IPS DF 6.9 (cell line): ENCODE measurements at regions not wholly inside any gene's neighbourhood (a gene's known extent, or its start where the extent isn't known, plus 50 kb on each side); places are given as distances from the start of the nearest gene placed in this dataset.

Experiments used
- DNase-seq: peaks from one replicate; pipeline ENCODE4 v3.0.0-alpha.2; 2013; ENCODE audit warnings: low read depth, low spot score
- H3K27ac ChIP-seq: one replicate; pipeline ENCODE4 v1.5.1; 2013; ENCODE audit warnings: low read length, control low read depth
- H3K27me3 ChIP-seq: 2 replicates; pipeline ENCODE4 v1.6.1; 2013; ENCODE audit warnings: mild to moderate bottlenecking, low read length; ENCODE audit not compliant: control insufficient read depth, insufficient read depth
- H3K36me3 ChIP-seq: 2 replicates; pipeline ENCODE4 v1.6.1; 2013; ENCODE audit warnings: low read length; ENCODE audit not compliant: control insufficient read depth, insufficient read depth
- H3K4me1 ChIP-seq: 2 replicates; pipeline ENCODE4 v1.6.1; 2013; ENCODE audit warnings: low read length; ENCODE audit not compliant: control insufficient read depth, insufficient read depth
- H3K4me3 ChIP-seq: 2 replicates; pipeline ENCODE4 v1.5.1; 2013; ENCODE audit warnings: mild to moderate bottlenecking, low read length
- H3K9me3 ChIP-seq: 2 replicates; pipeline ENCODE4 v1.6.1; 2013; ENCODE audit warnings: low read length, inconsistent platforms; ENCODE audit not compliant: control insufficient read depth, insufficient read depth
- WGBS: extraction: QIAGEN DNeasy Blood & Tissue Kit; methylation state at CpG from one replicate; pipeline ENCODE4 v1.1.7; 2013; ENCODE audit warnings: mixed read lengths, missing lambda C conversion rate; ENCODE audit not compliant: insufficient read length, insufficient coverage; 5-methylcytosine and 5-hydroxymethylcytosine counted together

GRCh38 chr10:131640045-131640644, 260.7 kb upstream of the PPP2R2D start:
- Histone ChIP-seq H3K9me3 (peaks cover 6% of the 10 kb centered on the region), H3K4me3 (no peak overlapping the region), H3K4me1 (no peaks in the 10 kb centered on the region; the same call in 1 of the 2 replicates), H3K27me3 (no peaks in the 10 kb centered on the region), H3K36me3 (no peaks in the 10 kb centered on the region), H3K27ac (no peak overlapping the region)
- no CpG with 5 or more reads among the region's 2 CpGs for WGBS
- DNase-seq = no peak

- Histone ChIP-seq H3K27ac (no peak overlapping the region), H3K4me3 (no peak overlapping the region), H3K4me1 (no peaks in the 10 kb centered on the region; the same call in 1 of the 2 replicates), H3K27me3 (no peaks in the 10 kb centered on the region), H3K9me3 (peaks cover 4% of the 10 kb centered on the region), H3K36me3 (no peaks in the 10 kb centered on the region)
- no CpG with 5 or more reads among the region's 4 CpGs for WGBS
- no peak for DNase-seq
Measured at GRCh38 chr10:131641231-131641630, 259.6 kb upstream of the PPP2R2D start.

DNA sequence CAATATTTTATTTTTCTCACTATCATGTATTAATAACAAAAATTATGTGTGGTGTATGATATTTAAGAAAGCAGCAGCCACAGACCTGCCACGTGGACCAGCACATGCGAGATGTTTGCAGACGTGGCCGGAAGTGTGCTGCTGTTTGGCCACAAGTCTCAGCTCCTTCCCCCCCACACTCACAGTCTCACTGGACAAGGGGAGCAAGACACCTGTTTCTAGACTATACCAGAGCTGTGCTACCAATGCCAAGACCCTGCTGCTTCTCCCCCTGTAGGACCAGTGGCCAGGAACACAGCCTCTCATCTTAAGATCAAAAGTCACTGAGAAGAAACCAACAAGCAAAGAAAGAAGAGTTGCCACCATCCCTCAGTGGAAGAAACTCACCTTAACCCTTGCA, 258.9 kb upstream of the PPP2R2D start:
- Histone ChIP-seq H3K27ac (no peak overlapping the region), H3K9me3 (peaks cover 4% of the 10 kb centered on the region), H3K4me1 (no peaks in the 10 kb centered on the region; the same call in 1 of the 2 replicates), H3K27me3 (no peaks in the 10 kb centered on the region), H3K36me3 (no peaks in the 10 kb centered on the region), H3K4me3 (no peak overlapping the region)
- DNase-seq = no peak
- no CpG with 5 or more reads among the region's 4 CpGs for WGBS

DNA sequence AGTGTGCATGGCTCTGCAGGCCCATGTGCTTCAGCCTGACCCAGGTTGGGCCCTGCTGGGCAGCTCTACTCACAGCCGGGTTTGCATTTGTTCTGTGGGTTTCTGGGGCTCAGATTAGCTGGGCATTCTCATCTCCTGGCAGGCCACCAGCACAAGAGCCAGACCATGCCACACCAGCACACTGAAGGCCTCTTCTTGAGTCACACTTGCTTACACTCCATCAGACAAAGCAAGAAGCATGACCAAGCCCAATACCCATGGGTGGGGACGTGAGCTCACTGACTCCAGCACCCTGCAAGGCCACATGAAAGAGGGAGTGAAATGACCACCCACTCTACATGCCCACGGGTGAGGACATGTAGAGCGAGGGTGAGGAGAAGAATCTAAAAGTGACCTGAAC, 257.8 kb upstream of the PPP2R2D start:
- Histone ChIP-seq H3K27ac (no peak overlapping the region), H3K4me1 (no peaks in the 10 kb centered on the region; the same call in 1 of the 2 replicates), H3K27me3 (no peaks in the 10 kb centered on the region), H3K36me3 (no peaks in the 10 kb centered on the region), H3K4me3 (no peak overlapping the region), H3K9me3 (peaks cover 2% of the 10 kb centered on the region)
- DNase-seq = no peak
- WGBS = no CpG with 5 or more reads among the region's 4 CpGs

GRCh38 chr10:131644289-131644688, 256.5 kb upstream of the PPP2R2D start:
- no CpG with 5 or more reads among the region's 14 CpGs for WGBS
- Histone ChIP-seq H3K4me1 (no peaks in the 10 kb centered on the region), H3K27ac (no peak overlapping the region), H3K27me3 (no peaks in the 10 kb centered on the region), H3K36me3 (no peaks in the 10 kb centered on the region), H3K9me3 (peaks cover 2% of the 10 kb centered on the region), H3K4me3 (no peak overlapping the region)
- DNase-seq = no peak

GRCh38 chr10:131644864-131645658, 255.7 kb upstream of the PPP2R2D start:
- no peak overlapping the region for H3K27ac ChIP-seq
- H3K36me3 ChIP-seq = no peaks in the 10 kb centered on the region
- no peaks in the 10 kb centered on the region for H3K4me1 ChIP-seq
- no CpG with 5 or more reads among the region's 12 CpGs for WGBS
- H3K27me3 ChIP-seq = no peaks in the 10 kb centered on the region
- H3K9me3 ChIP-seq = peaks cover 2% of the 10 kb centered on the region
- no peak for DNase-seq
- H3K4me3 ChIP-seq = no peak overlapping the region

- H3K4me1 ChIP-seq = no peaks in the 10 kb centered on the region
- no peak overlapping the region for H3K27ac ChIP-seq
- no CpG with 5 or more reads among the region's 10 CpGs for WGBS
- H3K27me3 ChIP-seq = no peaks in the 10 kb centered on the region
- no peaks in the 10 kb centered on the region for H3K36me3 ChIP-seq
- DNase-seq = no peak
- H3K4me3 ChIP-seq = no peak overlapping the region
- H3K9me3 ChIP-seq = peaks cover 2% of the 10 kb centered on the region
Measured at GRCh38 chr10:131645756-131646155, 255.1 kb upstream of the PPP2R2D start.

GRCh38 chr10:131646551-131647525, 254.0 kb upstream of the PPP2R2D start:
- DNase-seq = no peak
- Histone ChIP-seq H3K9me3 (peaks cover 2% of the 10 kb centered on the region), H3K4me3 (no peak overlapping the region), H3K36me3 (no peaks in the 10 kb centered on the region), H3K27ac (no peak overlapping the region), H3K4me1 (0 out of 2 replicates have a peak, but pooled peaks cover 1% of the 10 kb centered on the region), H3K27me3 (no peaks in the 10 kb centered on the region)
- WGBS = no CpG with 5 or more reads among the region's 30 CpGs

GRCh38 chr10:131647789-131648188, 253.0 kb upstream of the PPP2R2D start:
- H3K27ac ChIP-seq = no peak overlapping the region
- no peak overlapping the region for H3K4me3 ChIP-seq
- peaks cover 2% of the 10 kb centered on the region for H3K9me3 ChIP-seq
- H3K27me3 ChIP-seq = no peaks in the 10 kb centered on the region
- H3K4me1 ChIP-seq = 0 out of 2 replicates have a peak, but pooled peaks cover 1% of the 10 kb centered on the region
- no CpG with 5 or more reads among the region's 11 CpGs for WGBS
- no peak for DNase-seq
- H3K36me3 ChIP-seq = no peaks in the 10 kb centered on the region

DNA sequence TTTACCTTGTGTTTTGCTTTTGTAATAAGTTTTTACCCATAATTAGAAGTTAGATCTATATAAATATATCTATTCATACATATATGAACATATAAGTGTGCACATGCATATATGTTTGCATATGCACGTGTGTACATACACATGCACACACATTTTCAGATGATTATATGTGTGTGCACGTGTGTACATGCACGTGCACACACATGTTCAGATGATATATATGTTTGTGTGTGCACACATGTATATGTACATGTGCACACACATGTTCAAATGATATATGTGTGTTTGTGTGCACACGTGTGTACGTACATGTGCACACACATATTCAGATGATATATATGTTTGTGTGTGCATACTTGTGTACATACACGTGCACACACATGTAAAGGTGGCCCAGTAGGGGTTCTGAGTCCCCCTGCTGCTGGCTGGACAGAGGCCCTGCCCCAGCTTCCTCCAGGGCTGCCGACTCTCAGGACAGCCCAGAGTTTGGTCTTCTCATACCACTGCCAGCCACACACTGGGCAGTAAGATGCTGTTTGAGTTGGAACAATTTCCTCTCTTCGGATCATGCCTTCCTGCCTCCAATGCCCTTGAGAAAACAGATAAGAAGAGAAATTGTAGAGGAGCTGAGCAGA, 252.3 kb upstream of the PPP2R2D start:
- H3K9me3 ChIP-seq = no peaks in the 10 kb centered on the region; the same call in none of the 2 replicates
- H3K27ac ChIP-seq = no peak overlapping the region
- no peak overlapping the region for H3K4me3 ChIP-seq
- no peaks in the 10 kb centered on the region for H3K36me3 ChIP-seq
- no peak for DNase-seq
- H3K27me3 ChIP-seq = no peaks in the 10 kb centered on the region
- no CpG with 5 or more reads among the region's 8 CpGs for WGBS
- H3K4me1 ChIP-seq = 0 out of 2 replicates have a peak, but pooled peaks cover 1% of the 10 kb centered on the region
